ENCODE measurements at regions not wholly inside any gene's neighbourhood (a gene's known extent, or its start where the extent isn't known, plus 50 kb on each side); places are given as distances from the start of the nearest gene placed in this dataset.
"Not testable (repeated sequence)": the region's sequence is repeated elsewhere in the genome, so short reads cannot be mapped to it uniquely, and the experiment has no call there.

- no peak for TF ChIP-seq ZFX (IDR thresholded peaks at IDR 0.05; ENCODE audit: borderline replicate concordance)
- TF ChIP-seq CTCF (IDR thresholded peaks at IDR 0.05), result no peak
- no peak overlapping the region for H3K27ac ChIP-seq
Measured at GRCh38 chrX:63581906-63582305, 203.1 kb downstream of the ARHGEF9 start.

GRCh38 chrX:63581398-63581797 lies 203.6 kb downstream of the ARHGEF9 start:
- no peak overlapping the region for H3K27ac ChIP-seq
- TF ChIP-seq ZFX (IDR thresholded peaks at IDR 0.05; ENCODE audit: borderline replicate concordance) (no peak), CTCF (IDR thresholded peaks at IDR 0.05) (no peak)

- TF ChIP-seq CTCF (IDR thresholded peaks at IDR 0.05), result no peak
- TF ChIP-seq ZFX (IDR thresholded peaks at IDR 0.05; ENCODE audit: borderline replicate concordance), result no peak
Measured at GRCh38 chrX:63576533-63576932, 208.5 kb downstream of the ARHGEF9 start.

GRCh38 chrX:63575700-63576099 lies 209.3 kb downstream of the ARHGEF9 start:
- not testable (repeated sequence) for H3K27ac ChIP-seq

More at GRCh38 chrX:63576533-63576932, 208.5 kb downstream of the ARHGEF9 start:
- no peak overlapping the region for H3K27ac ChIP-seq

GRCh38 chrX:63566856-63567255 lies 215.7 kb upstream of the SPIN4 start:
- no peak overlapping the region for H3K27ac ChIP-seq
- TF ChIP-seq ZFX (IDR thresholded peaks at IDR 0.05; ENCODE audit: borderline replicate concordance) (no peak), CTCF (IDR thresholded peaks at IDR 0.05) (no peak)

GRCh38 chrX:63561425-63561824 lies 210.3 kb upstream of the SPIN4 start:
- no peak for TF ChIP-seq ZFX (IDR thresholded peaks at IDR 0.05; ENCODE audit: borderline replicate concordance)
- no peak for TF ChIP-seq CTCF (IDR thresholded peaks at IDR 0.05)
- H3K27ac ChIP-seq, result peak overlapping the region; percentile 61

GRCh38 chrX:63560601-63561218 lies 209.6 kb upstream of the SPIN4 start:
- TF ChIP-seq CTCF (IDR thresholded peaks at IDR 0.05), result no peak
- no peak for TF ChIP-seq ZFX (IDR thresholded peaks at IDR 0.05; ENCODE audit: borderline replicate concordance)
- peak overlapping the region; percentile 61 for H3K27ac ChIP-seq

GRCh38 chrX:63551856-63552255 lies 200.7 kb upstream of the SPIN4 start:
- TF ChIP-seq ZFX (IDR thresholded peaks at IDR 0.05; ENCODE audit: borderline replicate concordance), result no peak
- no peak for TF ChIP-seq CTCF (IDR thresholded peaks at IDR 0.05)
- no peak overlapping the region for H3K27ac ChIP-seq

Measured in 22Rv1 (cell line).